HL-60 (cell line): ENCODE measurements at regions not wholly inside any gene's neighbourhood (a gene's known extent, or its start where the extent isn't known, plus 50 kb on each side); places are given as distances from the start of the nearest gene placed in this dataset.

ENCODE experiments used
- DNase-seq, 2 experiments: peaks; one replicate each; pipeline ENCODE4 v3.0.0-alpha.2; 2010 to 2020; ENCODE audit warnings: low read depth in 1 of 2, low spot score in 1 of 2
- H3K27ac ChIP-seq: fragments of 250-450 bp; sonication (Bioruptor Pico); replicated peaks from 2 replicates; pipeline ENCODE4 v1.5.1; 2020; ENCODE audit warnings: mild to moderate bottlenecking, moderate library complexity
- H3K27me3 ChIP-seq: fragments of 250-450 bp; sonication (Bioruptor Pico); 2 replicates; pipeline ENCODE4 v1.5.1; 2021; ENCODE audit warnings: mild to moderate bottlenecking, moderate library complexity; ENCODE audit not compliant: insufficient read depth, poor library complexity, severe bottlenecking
- H3K4me3 ChIP-seq: replicated peaks from 2 replicates; pipeline ENCODE4 v1.5.1; 2011; ENCODE audit warnings: mild to moderate bottlenecking, control low read depth, low read length; ENCODE audit not compliant: insufficient read depth
- CTCF ChIP-seq: IDR thresholded peaks from one replicate; pipeline ENCODE4 v1.5.1; 2011; ENCODE audit warnings: low read length, control low read depth, inconsistent platforms; ENCODE audit not compliant: insufficient read depth
- GABPA ChIP-seq: IDR thresholded peaks from 2 replicates; pipeline ENCODE4 v1.6.1; 2012; ENCODE audit warnings: low read depth
- POLR2AphosphoS5 ChIP-seq: IDR thresholded peaks from 2 replicates; pipeline ENCODE4 v1.6.1; 2012; ENCODE audit warnings: low read depth
- REST ChIP-seq: IDR thresholded peaks from 2 replicates; pipeline ENCODE4 v1.6.1; 2012; ENCODE audit warnings: low read depth; ENCODE audit not compliant: insufficient replicate concordance
- SPI1 ChIP-seq: IDR thresholded peaks from 2 replicates; pipeline ENCODE4 v1.6.1; 2012; ENCODE audit warnings: low read depth, mild to moderate bottlenecking, borderline replicate concordance

- no peaks in the 10 kb centered on the region for H3K27me3 ChIP-seq
- no peak overlapping the region for H3K4me3 ChIP-seq
- H3K27ac ChIP-seq: no peak overlapping the region
- no peak for DNase-seq
- TF ChIP-seq GABPA (no peak), SPI1 (no peak), POLR2AphosphoS5 (no peak), REST (no peak), CTCF (no peak)
Observed at GRCh38 chr10:5583525-5584175, 58.9 kb downstream of the CALML3 start.

GRCh38 chr10:5584895-5585516, 60.2 kb downstream of the CALML3 start:
- H3K27ac ChIP-seq: no peak overlapping the region
- DNase-seq: no peak
- TF ChIP-seq SPI1 (no peak), REST (no peak), GABPA (no peak), POLR2AphosphoS5 (no peak), CTCF (no peak)
- no peak overlapping the region for H3K4me3 ChIP-seq
- H3K27me3 ChIP-seq: no peaks in the 10 kb centered on the region

- Histone ChIP-seq H3K4me3 (no peak overlapping the region), H3K27me3 (no peaks in the 10 kb centered on the region), H3K27ac (no peak overlapping the region)
- TF ChIP-seq SPI1 (no peak), GABPA (no peak), POLR2AphosphoS5 (no peak), CTCF (no peak), REST (no peak)
- DNase-seq: no peak
Observed at GRCh38 chr10:5585517-5586206, 60.9 kb downstream of the CALML3 start.
